HuH-7 (cell line): ENCODE measurements at regions not wholly inside any gene's neighbourhood (a gene's known extent, or its start where the extent isn't known, plus 50 kb on each side); places are given as distances from the start of the nearest gene placed in this dataset.
A peak's percentile ranks its signal among the peaks of the same experiment; 100 is the strongest.
"Not testable (repeated sequence)": the region's sequence is repeated elsewhere in the genome, so short reads cannot be mapped to it uniquely, and the experiment has no call there.

Experiments used
- DNase-seq: peaks from one replicate; pipeline ENCODE4 v3.0.0; 2011; ENCODE audit warnings: low spot score

DNA sequence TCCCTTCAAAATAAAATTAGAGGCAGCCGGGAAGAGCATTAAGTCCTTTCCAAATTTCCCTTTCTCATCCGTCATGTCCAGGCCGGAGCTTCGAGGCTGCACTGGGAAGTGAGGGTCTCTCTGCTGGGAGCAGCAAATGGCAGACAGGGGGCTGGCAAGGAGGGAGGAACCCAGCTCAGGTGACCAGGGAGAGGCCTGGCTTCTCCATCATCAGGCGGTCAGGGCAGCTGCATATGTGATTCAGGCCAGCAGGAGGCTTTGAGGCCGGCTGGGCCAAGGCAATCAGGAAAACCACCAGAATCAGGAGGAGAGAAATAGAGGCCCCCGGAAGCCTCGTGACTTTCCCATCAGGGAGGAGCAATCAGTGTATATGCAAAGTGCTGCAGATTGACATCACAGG is 85.0 kb upstream of the RPL38 start:
- DNase-seq: peak; percentile 47

DNA sequence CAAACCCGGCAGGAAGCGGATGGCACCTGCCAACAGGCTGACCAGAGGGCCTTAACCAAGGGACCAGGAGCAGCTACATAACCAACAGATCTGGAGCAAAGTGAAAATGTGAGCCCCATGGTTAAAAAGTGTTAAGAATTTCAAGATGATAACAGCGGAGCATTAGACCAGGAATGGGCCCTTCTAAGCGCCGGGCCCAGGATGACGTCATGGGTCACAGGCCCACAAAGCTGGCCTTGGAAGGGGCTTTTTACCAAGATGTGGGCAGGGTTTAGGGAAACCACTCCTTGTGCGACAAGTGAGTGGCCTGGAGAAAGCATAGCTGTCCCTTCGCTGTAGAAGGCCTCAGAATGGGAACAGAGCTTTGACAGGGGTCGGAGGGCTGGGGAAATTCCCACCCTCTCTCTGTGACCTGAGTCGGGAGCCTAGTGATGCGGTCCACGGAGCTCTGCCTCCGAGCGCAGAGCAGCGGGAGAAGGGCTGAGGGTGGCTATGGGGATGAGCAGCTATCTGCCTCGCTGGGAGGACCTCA is 84.4 kb upstream of the RPL38 start:
- no peak for DNase-seq

DNA sequence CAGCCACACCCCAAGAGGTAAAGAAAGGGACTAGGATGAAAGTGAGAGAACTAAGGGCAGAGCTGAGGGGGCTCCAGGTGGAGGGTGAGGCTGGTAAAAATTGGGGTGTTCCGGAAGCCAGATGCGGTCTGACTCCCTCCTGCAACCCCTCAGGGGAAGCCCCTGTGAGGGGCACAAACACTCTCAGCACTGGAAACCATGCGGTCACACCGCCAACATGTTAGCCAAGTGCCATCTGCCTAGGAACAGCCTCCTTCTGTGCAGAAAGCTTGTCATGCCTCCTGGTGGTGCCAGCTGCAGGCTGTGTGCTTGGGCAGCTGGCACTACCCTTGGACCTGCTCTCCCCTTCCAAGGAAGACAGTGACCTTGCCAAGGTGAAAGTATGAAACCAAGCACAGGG is 83.5 kb upstream of the RPL38 start:
- DNase-seq: no peak

DNA sequence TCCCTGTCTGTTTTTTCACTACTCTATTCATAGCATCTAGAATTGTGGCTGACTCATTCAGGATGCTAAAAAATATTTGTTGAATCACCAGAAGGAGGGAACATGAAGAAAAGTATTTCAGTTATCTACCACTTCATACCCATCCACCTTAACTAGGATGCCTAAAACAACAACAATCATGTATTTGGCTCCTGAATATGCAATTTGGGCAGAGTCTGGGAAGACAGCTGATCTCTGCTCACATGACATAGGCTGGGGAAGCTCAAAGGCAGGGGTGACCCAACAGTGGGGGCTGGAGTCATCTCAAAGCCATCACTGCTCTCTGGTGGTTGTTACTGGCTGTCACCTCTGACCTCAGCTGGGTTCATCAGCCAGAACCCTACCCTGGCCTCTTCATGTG is 80.1 kb upstream of the RPL38 start:
- DNase-seq: no peak

DNA sequence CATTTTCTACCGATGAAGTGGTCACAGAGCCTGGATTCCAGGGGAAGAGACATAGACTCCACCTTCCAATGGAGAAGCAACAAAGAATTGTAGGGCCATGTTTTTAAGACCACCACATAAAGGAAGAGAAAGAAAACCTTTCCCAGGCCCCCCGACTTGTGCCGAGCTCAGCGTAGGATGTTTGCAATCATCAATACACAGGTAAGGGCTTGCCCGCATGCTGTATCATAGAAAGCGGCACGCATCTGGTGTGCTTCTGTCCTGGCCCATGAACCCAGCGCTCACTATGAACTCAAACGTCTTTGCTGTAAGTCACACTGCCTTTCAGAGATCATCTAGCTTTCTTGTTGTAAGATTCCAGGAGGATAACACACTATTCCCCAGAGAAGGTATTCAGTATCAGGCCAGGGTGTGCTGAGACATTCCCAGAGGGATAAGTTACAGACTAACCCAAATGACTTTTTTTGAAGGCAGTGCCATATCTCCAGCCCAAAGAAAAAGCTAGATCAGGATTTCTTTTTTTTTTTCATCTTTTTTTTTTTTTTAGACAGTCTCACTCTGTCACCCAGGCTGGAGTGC is 79.5 kb upstream of the RPL38 start:
- no peak for DNase-seq

DNA sequence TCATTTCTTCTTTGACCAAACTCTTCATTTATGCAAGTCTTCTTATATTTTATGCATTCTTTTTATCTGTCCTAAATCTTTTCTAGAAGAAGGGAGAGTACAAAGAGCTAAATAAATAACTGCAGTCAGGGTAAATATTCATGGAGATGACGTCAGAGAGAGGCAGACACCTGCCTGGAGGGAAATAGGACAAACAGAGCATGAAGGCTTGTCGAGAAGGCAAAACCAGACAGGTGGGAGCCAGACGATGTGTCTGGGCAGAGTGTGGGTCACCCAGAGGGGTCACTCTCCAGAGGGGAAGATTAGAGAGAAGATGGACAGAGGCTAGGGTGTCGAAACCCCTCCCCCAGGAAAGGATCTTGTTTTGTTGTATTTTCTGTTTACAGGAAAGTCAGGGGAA is 78.3 kb upstream of the RPL38 start:
- DNase-seq: no peak

DNA sequence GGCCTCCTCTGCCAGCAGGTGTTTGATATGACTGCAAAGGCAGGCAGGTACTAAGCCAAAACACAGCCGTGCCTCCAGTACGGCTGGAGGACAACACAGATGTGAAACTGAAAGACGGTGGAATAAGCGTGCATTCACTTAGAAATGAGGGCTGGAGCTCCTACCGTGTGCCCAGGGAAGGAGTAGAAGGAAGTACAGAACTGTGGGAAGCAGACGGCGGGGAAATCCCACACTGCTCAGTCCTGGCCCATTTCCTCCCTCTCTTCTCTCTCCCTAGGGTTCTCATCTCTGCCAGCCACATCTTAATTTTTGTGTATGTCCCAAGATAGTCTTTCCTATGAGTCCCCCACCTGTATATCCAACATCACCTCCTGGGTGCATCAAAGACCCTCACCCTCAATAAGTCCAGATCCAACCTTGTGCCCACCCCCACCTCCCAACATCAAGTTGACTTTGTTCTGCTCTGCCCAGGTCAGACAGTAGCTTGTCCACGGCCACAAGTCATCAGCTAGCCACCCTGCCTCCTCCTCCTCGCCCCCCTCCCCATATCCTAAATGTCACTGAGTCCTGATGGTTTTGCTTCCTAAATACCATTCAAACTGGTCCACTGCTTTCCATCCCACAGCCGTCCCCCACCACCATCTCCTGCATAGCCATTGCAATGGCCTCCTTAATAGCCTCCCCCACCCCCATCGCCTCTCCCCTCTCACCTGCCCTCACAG is 77.1 kb upstream of the RPL38 start:
- DNase-seq: no peak

DNA sequence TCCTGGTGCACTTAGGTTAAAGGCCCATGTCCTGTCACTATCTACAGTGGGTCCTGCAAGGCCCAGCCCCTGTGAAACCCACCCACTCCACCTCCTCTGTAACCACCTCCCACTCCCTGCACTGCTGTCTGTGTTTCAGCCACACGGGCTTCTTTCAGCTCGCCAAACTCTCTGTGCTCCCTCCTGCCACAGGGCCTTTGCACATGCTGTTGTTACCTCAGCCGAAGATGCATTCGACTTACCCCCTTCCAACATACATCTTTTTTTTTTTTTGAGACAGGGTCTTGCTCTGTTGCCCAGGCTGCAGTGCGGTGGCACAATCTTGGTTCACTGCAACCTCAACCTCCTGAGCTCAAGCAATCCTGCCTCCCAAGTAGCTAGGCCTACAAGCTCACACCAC is 76.5 kb upstream of the RPL38 start:
- DNase-seq: no peak

DNA sequence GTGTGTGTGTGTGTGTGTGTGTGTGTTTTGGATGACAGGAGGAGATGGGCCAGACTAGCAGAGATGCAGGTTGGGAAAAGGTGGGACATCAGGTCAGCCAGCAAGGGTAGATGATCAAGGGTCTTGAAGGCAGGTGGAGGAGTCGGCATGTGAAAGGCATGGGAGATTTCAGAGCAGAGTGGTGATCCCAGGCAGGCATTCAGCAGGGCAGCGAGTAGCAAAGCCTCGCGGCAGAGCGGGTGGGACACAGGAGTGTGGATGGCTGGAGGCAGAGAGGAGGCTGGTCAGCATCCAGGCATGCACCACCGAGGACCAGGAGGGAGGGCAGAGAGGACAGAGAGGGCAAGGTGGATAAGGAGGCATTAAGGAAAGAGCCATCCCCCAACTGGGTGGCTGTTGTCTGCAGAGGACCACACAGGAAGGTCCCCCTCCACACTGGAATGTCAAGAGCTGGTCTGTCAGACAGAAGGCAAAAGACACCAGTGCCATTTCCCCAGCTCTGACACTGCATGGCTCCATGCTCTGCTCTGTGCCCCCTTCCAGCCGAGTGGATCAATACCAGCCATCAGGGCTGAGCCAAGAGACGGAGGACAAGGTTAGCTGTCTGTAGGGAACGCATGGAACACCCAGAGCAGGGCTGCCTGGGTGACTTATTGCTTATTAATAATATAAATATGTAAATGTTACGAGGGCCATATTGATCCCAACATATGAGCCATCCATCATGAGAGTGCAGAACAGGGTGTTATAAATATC is 74.8 kb upstream of the RPL38 start:
- no peak for DNase-seq

DNA sequence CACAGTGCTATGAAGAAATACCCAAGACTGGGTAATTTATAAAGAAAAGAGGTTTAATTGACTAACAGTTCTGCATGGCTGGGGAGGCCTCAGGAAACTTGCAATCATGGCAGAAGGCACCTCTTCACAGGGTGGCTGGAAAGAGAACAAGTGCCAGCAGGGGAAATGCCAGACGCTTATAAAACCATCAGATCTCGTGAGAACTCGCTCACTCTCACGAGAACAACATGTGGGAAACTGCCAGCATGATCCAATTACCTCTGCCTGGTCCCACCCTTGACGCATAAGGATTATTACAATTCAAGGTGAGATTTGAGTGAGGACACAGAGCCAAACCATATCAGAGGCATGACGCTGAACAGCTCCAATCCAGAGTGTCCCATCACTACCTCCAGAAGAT is 73.7 kb upstream of the RPL38 start:
- DNase-seq: not testable (repeated sequence)

DNA sequence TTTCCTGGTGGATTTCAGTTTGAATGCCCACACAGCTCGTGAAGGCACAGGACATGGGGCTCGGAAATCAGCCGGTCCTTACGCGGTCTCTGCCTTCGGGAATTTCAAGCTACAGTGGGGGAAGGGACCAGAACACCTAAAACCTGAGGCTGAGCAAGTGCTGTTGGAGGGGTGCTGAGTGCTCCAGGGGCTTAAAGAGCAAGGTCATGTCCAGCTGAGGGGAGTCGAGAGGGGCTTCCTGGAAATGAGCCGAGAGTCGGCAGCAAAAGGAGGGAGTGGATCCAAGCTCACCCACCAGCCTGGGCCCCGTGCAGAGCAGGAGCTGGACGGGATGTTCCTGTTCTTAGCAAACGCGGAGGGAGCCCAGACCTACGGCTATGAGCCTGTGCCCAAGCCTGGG is 73.2 kb upstream of the RPL38 start:
- DNase-seq: no peak

DNA sequence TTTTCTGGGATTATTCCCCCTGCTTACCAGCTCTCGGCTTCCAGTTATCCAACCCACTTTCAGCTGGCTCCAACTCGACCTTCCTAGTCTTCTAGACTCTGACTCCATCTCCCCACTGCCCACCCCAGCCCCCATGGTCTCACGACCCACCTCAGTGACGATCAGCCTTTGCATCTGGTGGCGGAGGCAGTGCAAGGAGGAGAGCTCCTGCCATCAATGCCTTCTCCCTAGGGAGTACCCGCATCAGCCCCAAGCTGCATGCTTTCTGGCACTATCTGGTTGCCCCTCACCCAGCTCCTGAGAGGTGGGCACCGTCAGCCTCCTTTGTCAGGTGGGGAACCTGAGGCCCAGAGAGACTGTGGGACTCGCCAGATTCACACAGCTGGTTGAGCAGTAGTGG is 72.6 kb upstream of the RPL38 start:
- no peak for DNase-seq

DNA sequence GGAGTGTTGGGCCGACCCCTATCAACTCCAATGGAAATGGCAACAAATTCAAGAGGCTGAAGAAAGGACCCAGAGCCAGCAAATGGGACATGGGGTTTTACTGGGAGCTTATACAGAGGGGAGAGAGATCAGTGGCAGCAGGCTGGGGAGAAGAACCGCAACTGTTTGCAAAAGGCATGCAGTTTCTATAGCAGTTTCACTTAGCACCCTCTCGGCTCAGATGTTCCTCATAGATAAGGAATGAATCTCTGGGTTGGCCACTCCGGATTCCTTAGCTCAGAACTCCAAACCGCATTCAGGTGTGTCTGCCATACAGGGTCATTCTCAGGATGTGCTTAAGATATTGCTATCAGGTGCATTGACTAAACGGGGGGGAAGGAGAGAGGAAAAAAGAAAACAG is 71.1 kb upstream of the RPL38 start:
- no peak for DNase-seq

DNA sequence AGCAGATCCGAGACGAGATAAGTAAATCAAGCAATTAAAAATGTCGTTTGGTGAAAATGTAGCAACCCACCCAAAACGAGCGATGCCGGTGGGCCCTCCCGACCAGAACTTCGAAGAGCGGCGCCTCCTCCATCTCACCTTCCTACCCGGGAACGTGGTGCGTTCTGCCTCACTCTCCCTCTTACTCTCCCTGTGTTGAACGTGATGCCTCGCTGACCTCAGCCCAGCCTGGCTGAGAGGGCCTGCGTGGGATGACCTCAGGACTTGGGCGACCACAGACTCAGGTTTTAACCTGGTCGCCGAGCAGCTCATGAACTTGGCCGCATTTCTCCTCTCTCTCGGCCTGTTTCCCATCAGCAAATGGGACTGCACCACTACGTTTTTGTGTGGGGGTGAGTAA is 69.7 kb upstream of the RPL38 start:
- no peak for DNase-seq

DNA sequence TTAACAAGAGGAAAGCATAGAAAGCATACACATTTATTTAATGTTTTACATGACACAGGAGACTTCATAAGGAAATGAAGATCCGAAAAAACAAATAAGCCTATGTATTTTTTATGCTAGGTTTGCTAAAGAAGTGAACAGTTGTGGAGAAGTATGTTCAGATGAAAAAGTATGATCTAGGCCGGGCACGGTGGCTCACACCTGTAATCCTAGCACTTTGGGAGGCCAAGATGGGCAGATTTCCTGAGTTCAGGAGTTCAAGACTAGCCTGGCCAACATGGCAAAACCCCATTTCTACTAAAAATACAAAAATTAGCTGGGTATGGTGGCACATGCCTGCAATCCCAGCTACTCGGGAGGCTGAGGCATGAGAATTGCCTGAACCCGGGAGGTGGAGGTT is 69.2 kb upstream of the RPL38 start:
- DNase-seq: not testable (repeated sequence)

DNA sequence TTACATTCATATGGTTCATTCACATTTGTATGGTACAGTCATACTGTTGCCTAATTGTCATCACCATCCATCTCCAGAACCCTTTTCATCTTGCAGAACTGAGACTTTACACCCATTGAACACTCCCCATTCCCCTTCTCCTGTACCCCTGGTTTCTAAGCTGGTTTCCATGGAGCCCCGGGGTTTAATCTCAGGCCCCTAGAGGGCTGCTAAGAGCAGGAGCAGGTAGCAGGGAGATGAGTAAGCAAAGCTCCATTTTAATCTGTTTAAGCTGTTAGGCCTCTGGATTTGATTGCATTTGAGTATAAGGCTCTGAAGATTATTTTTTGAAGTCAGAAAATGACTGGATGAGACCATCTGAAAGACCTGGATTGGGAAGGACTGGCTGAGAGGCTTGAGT is 68.5 kb upstream of the RPL38 start:
- DNase-seq: no peak

DNA sequence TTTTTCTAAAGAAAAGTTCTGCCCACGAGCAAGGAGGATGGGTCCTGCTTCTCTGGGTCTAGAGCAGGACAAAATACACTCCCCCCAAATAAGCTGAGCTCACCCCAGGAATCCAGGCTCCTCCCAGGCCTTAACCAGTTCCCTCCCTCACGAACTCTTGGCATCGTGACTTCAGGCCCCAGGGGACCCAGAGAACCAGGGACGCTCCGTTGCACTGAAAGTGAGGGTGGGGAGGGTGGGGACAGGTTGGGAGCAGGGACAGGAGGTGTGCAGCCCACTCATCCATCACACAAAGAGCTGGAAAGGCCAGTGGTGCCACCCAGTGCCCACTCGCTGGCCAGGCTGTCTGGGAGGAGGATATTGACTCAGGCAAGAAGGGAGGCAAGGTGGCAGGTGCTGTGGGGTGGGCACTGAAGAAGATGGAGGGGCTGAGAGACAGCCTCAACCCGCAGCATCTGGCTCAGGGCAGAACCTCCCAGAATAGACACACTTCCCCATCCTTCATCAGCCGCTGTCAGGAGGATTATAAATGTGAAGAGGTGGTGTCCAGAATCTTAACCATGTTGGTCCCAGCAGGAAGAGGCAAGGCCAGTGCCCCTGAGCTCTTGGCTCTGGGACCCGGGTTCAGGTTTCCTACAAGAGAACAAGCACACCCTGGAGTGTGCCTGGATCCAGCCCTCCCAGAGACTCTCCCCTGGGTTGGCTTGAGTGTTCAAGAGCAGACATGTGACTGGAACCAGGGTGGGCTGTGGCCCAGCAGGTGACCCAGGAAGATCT is 67.9 kb upstream of the RPL38 start:
- no peak for DNase-seq

DNA sequence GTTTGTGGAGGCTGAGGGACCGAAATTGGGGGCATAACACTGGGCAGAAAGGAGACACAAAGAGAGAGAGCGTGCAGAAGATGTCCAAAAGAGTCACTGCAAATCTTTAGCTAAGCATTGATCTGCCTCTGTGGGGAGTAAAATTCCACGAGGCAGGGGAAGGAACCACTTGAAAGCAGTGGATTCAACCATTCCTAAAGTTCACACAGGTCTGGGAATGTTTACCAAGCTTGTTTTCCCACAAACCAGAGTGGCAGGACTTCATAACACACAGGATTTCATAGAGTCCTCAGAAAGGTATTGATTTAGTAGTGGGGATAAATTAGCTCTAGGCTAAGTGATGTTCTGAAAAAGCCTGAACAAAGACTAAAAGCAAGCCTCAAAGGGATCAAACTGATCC is 66.1 kb upstream of the RPL38 start:
- no peak for DNase-seq

DNA sequence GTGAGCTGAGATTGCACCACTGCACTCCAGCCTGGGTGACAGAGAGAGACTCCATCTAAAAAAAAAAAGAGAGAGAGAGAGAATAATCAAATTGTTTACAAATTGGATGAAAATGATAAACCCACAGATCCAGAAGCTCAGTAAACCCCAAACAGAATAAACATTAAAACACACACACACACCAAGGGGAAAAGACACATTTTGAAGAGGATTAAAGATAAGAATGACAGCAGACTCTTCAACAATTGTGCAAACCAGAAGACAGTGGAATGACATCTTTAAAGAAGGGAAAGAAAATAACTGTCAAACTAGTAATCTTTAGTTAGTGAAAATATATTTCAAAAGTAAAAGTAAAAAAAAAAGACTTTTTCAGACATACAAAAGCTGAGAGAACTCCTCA is 64.4 kb upstream of the RPL38 start:
- DNase-seq: no peak

DNA sequence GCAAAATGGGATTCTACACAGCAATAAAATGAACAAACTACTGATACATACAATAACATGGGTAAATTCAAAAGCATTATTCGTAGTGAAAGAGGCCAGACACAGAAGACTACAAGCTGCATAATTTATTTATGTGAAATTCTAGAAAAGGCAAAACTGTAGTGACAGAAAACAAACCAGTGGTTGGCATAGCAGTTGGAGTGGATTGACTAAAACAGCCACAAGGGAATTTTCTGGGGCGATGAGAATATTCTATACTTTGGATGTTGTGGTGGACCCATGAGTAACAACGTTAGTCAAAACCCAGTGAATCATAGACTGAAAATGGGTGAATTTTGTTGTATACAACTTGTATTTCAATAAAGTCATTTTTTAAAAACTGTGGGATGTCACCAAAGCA is 63.2 kb upstream of the RPL38 start:
- no peak for DNase-seq

DNA sequence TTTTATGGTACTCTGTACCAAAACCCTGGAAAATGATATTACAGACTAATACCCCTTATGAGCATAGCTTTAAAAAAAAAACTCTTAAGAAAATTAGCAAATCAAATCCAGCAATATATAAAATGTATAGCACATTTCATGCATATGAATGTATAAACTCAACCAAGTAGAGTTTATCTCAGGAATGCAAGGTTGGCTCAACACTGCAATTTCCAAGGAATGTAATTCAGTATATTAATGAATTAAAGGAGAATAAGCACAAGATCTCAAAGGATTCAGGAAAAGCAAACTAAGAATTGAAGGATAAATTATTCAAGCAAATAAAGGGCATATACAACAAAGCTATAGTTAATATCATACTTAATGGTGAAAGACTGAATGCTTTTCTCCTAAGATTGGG is 61.9 kb upstream of the RPL38 start:
- no peak for DNase-seq

DNA sequence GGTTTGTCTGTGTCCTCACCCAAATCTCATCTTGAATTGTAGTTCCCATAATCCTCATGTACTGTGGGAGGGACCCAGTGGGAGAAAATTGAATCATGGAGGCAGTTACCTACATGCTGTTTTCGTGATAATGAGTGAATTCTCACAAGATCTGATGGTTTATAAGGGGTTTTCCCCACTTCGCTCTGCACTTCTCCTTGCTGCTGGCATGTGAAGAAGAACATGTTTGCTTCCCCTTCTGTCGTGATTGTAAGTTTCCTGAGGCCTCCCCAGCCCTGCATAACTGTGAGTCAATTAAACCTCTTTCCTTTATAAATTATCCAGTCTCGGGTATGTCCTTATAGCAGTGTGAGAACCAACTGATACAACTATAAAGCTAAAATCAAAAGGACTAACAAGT is 60.2 kb upstream of the RPL38 start:
- DNase-seq: not testable (repeated sequence)

DNA sequence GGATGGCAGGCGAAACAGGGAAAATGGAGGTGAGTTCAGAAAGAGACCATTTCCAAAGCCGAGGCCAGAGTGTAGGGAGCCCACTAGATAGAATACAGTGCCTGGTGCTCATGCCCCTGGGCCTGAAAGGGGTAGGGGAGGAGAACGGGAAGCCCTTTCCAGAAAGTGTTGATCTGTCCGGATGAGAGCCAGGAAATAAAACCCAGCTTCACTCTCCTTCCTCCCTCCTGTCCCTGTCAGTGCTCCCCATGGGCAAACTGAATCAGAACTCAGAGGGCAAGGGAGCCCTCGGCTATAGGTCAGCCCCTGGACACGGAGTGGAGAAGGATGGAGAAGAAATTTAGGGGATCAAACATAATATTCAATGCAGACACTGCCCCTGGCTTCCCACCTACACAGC is 57.7 kb upstream of the RPL38 start:
- no peak for DNase-seq
